ENCODE measurements at regions not wholly inside any gene's neighbourhood (a gene's known extent, or its start where the extent isn't known, plus 50 kb on each side); places are given as distances from the start of the nearest gene placed in this dataset.

DNA sequence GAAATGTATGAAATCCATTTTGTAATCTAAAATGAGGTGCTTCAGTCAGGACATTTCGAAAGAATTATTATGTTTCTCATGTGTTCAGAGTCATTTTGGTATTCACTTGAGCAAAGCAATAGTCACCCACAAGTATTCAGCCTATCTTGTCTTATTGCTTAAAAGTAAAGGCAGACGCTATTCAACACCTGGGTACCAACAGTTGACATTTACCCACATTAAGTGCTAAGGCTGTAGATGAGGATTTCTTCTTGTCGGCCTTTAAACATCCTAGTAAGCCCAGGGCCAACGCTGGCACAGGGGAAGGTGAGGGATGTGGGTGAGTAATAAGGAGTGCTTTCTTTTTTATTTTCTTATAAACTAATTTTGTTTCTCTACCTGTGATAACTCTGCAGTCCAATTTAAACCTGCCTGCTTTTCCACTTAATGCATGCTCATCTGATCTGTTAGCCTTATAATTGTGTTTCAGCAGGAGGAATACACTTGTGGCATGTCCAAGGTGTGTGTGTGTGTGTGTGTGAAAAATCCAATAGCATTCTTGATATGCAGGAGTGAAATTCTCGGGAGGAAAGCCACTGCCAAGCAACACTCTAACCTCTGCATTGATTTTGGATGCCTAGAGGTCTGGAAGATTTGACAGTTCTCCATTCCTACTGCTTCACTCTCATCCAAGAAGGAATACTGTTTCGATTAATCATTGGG lies 252.0 kb downstream of the SOX4 start:
- TF ChIP-seq CTCF (IDR thresholded peaks at IDR 0.05; ENCODE audit: insufficient read depth, low read length), result no peak
- TF ChIP-seq, protein P1, sequence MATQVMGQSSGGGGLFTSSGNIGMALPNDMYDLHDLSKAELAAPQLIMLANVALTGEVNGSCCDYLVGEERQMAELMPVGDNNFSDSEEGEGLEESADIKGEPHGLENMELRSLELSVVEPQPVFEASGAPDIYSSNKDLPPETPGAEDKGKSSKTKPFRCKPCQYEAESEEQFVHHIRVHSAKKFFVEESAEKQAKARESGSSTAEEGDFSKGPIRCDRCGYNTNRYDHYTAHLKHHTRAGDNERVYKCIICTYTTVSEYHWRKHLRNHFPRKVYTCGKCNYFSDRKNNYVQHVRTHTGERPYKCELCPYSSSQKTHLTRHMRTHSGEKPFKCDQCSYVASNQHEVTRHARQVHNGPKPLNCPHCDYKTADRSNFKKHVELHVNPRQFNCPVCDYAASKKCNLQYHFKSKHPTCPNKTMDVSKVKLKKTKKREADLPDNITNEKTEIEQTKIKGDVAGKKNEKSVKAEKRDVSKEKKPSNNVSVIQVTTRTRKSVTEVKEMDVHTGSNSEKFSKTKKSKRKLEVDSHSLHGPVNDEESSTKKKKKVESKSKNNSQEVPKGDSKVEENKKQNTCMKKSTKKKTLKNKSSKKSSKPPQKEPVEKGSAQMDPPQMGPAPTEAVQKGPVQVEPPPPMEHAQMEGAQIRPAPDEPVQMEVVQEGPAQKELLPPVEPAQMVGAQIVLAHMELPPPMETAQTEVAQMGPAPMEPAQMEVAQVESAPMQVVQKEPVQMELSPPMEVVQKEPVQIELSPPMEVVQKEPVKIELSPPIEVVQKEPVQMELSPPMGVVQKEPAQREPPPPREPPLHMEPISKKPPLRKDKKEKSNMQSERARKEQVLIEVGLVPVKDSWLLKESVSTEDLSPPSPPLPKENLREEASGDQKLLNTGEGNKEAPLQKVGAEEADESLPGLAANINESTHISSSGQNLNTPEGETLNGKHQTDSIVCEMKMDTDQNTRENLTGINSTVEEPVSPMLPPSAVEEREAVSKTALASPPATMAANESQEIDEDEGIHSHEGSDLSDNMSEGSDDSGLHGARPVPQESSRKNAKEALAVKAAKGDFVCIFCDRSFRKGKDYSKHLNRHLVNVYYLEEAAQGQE (IDR thresholded peaks at IDR 0.05; ENCODE audit: insufficient replicate concordance, low read depth), result no peak
- TF ChIP-seq POLR2AphosphoS5 (IDR thresholded peaks at IDR 0.05; ENCODE audit: low read depth), result no peak
- no peak for TF ChIP-seq SPI1 (IDR thresholded peaks at IDR 0.05; ENCODE audit: borderline replicate concordance, low read depth)
- TF ChIP-seq GABPA (IDR thresholded peaks at IDR 0.05; ENCODE audit: low read depth), result no peak
